GM23338 (cell line): ENCODE measurements at regions not wholly inside any gene's neighbourhood (a gene's known extent, or its start where the extent isn't known, plus 50 kb on each side); places are given as distances from the start of the nearest gene placed in this dataset.

Source experiments
- CREB1 ChIP-seq: fragments of 250-450 bp; sonication (Bioruptor Pico); IDR thresholded peaks from 2 replicates; pipeline ENCODE4 v1.5.0; 2020; ENCODE audit warnings: low read depth, mild to moderate bottlenecking, moderate library complexity
- CTCF ChIP-seq, 2 experiments: fragments of 200-600 bp in 1 of 2; sonication (generic) in 1 of 2; conservative IDR thresholded peaks; 2 replicates each; pipeline versions ENCODE4 v1.5.1 to v1.6.1; 2016 to 2017; ENCODE audit warnings: antibody characterized with exemption in 2 of 2, low read depth in 2 of 2, mild to moderate bottlenecking in 2 of 2, moderate library complexity in 1 of 2
- ETS1 ChIP-seq: IDR thresholded peaks from 2 replicates; pipeline ENCODE4 v1.6.1; 2016; ENCODE audit warnings: antibody characterized with exemption
- EZH2 ChIP-seq: fragments of 200-600 bp; sonication (generic); IDR thresholded peaks from one replicate; pipeline ENCODE4 v1.8.0; 2017; ENCODE audit warnings: antibody characterized with exemption, mild to moderate bottlenecking, low read depth; ENCODE audit not compliant: unreplicated experiment
- EZH2phosphoT487 ChIP-seq: fragments of 200-600 bp; sonication (generic); IDR thresholded peaks from one replicate; pipeline ENCODE4 v1.8.1; 2018; ENCODE audit warnings: antibody characterized with exemption; ENCODE audit not compliant: unreplicated experiment
- JUNB ChIP-seq: IDR thresholded peaks from one replicate; pipeline ENCODE4 v1.6.1; 2016; ENCODE audit warnings: antibody characterized with exemption; ENCODE audit not compliant: unreplicated experiment
- NANOG ChIP-seq: IDR thresholded peaks from 2 replicates; pipeline ENCODE4 v1.6.1; 2016; ENCODE audit warnings: antibody characterized with exemption, borderline replicate concordance
- POLR2AphosphoS5 ChIP-seq: IDR thresholded peaks from 2 replicates; pipeline ENCODE4 v1.6.1; 2016; ENCODE audit warnings: antibody characterized with exemption, low read depth
- STAT1 ChIP-seq: IDR thresholded peaks from one replicate; pipeline ENCODE4 v1.6.1; 2016; ENCODE audit warnings: antibody characterized with exemption; ENCODE audit not compliant: unreplicated experiment
- ZNF114 ChIP-seq: fragments of 250-450 bp; sonication (Bioruptor Pico); IDR thresholded peaks from 2 replicates; pipeline ENCODE4 v1.5.0; 2020; ENCODE audit warnings: mild to moderate bottlenecking, moderate library complexity
- ZNF331 ChIP-seq: fragments of 250-450 bp; sonication (Bioruptor Pico); IDR thresholded peaks from 2 replicates; pipeline ENCODE4 v1.5.0; 2020; ENCODE audit warnings: low read depth, mild to moderate bottlenecking, moderate library complexity
- ZNF462 ChIP-seq: fragments of 250-450 bp; sonication (Bioruptor Pico); IDR thresholded peaks from 2 replicates; pipeline ENCODE4 v1.5.0; 2020; ENCODE audit warnings: mild to moderate bottlenecking, moderate library complexity

GRCh38 chr15:69524814-69525213, 72.2 kb downstream of the RPLP1 start (continued):
- TF ChIP-seq ZNF462 (CRISPR knock-in tag) (no peak), POLR2AphosphoS5 (no peak), EZH2 (no peak), ETS1 (no peak), EZH2phosphoT487 (no peak), CTCF (conservative IDR thresholded peaks at IDR 0.05; ENCODE audit: low read depth in 2 of 2) (no peak), ZNF114 (CRISPR knock-in tag) (no peak), CREB1 (no peak), NANOG (no peak), ZNF331 (CRISPR knock-in tag) (no peak), JUNB (no peak), STAT1 (no peak)
